Uterus (tissue), 2 donors: ENCODE measurements at regions not wholly inside any gene's neighbourhood (a gene's known extent, or its start where the extent isn't known, plus 50 kb on each side); places are given as distances from the start of the nearest gene placed in this dataset.

ENCODE experiments used
- CTCF ChIP-seq, 4 experiments: fragments of 200-600 bp in 2 of 4; fragments of 450-650 bp in 2 of 4; sonication (generic) in 2 of 4; IDR thresholded peaks; one replicate each; pipeline ENCODE4 v1.5.1; 2016 to 2019; ENCODE audit warnings: antibody characterized with exemption in 4 of 4, mild to moderate bottlenecking in 2 of 4, moderate library complexity in 1 of 4
- POLR2A ChIP-seq, 2 donors: fragments of 450-650 bp; IDR thresholded peaks; one replicate each; pipeline ENCODE4 v1.6.1; 2016; ENCODE audit warnings: antibody characterized with exemption in 2 of 2, mild to moderate bottlenecking in 1 of 2, moderate library complexity in 1 of 2

DNA sequence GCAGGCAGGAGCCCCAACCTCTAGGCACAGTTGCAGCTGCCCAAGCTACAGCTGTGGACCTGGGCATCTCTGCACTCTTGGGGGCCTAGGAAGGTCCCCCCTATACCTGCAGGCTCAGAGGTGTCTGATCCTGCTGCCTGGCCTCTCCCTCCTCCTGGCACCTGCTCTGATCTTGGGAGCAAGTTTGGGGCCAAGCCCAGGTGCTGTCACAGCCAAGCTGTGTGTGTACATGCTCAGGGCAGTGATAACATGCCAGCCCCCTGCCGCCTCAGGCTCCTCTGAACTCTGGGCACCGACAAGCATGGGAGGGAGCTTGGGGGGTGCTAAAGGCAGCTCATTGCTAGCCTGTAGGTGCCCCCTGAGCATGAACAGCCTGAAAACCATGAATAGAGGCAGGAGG is 829.6 kb upstream of the VRK2 start:
- TF ChIP-seq CTCF (IDR thresholded peaks at IDR 0.05) (no peak), POLR2A (IDR thresholded peaks at IDR 0.05) (no peak)
